HL-60 (cell line): ENCODE measurements at regions not wholly inside any gene's neighbourhood (a gene's known extent, or its start where the extent isn't known, plus 50 kb on each side); places are given as distances from the start of the nearest gene placed in this dataset.
A peak's percentile ranks its signal among the peaks of the same experiment; 100 is the strongest.

Source experiments
- DNase-seq, 2 experiments: peaks; one replicate each; pipeline ENCODE4 v3.0.0-alpha.2; 2010 to 2020; ENCODE audit warnings: low read depth in 1 of 2, low spot score in 1 of 2
- H3K27ac ChIP-seq: fragments of 250-450 bp; sonication (Bioruptor Pico); replicated peaks from 2 replicates; pipeline ENCODE4 v1.5.1; 2020; ENCODE audit warnings: mild to moderate bottlenecking, moderate library complexity
- H3K27me3 ChIP-seq: fragments of 250-450 bp; sonication (Bioruptor Pico); 2 replicates; pipeline ENCODE4 v1.5.1; 2021; ENCODE audit warnings: mild to moderate bottlenecking, moderate library complexity; ENCODE audit not compliant: insufficient read depth, poor library complexity, severe bottlenecking
- H3K4me3 ChIP-seq: replicated peaks from 2 replicates; pipeline ENCODE4 v1.5.1; 2011; ENCODE audit warnings: mild to moderate bottlenecking, control low read depth, low read length; ENCODE audit not compliant: insufficient read depth
- GABPA ChIP-seq: IDR thresholded peaks from 2 replicates; pipeline ENCODE4 v1.6.1; 2012; ENCODE audit warnings: low read depth
- POLR2AphosphoS5 ChIP-seq: IDR thresholded peaks from 2 replicates; pipeline ENCODE4 v1.6.1; 2012; ENCODE audit warnings: low read depth
- SPI1 ChIP-seq: IDR thresholded peaks from 2 replicates; pipeline ENCODE4 v1.6.1; 2012; ENCODE audit warnings: low read depth, mild to moderate bottlenecking, borderline replicate concordance
- TF ChIP-seq, protein P1 (sequence below): IDR thresholded peaks from one replicate; pipeline ENCODE4 v1.5.1; 2011; ENCODE audit warnings: low read length, control low read depth, inconsistent platforms; ENCODE audit not compliant: insufficient read depth
- TF ChIP-seq, protein P2 (sequence below): IDR thresholded peaks from 2 replicates; pipeline ENCODE4 v1.6.1; 2012; ENCODE audit warnings: low read depth; ENCODE audit not compliant: insufficient replicate concordance

DNA sequence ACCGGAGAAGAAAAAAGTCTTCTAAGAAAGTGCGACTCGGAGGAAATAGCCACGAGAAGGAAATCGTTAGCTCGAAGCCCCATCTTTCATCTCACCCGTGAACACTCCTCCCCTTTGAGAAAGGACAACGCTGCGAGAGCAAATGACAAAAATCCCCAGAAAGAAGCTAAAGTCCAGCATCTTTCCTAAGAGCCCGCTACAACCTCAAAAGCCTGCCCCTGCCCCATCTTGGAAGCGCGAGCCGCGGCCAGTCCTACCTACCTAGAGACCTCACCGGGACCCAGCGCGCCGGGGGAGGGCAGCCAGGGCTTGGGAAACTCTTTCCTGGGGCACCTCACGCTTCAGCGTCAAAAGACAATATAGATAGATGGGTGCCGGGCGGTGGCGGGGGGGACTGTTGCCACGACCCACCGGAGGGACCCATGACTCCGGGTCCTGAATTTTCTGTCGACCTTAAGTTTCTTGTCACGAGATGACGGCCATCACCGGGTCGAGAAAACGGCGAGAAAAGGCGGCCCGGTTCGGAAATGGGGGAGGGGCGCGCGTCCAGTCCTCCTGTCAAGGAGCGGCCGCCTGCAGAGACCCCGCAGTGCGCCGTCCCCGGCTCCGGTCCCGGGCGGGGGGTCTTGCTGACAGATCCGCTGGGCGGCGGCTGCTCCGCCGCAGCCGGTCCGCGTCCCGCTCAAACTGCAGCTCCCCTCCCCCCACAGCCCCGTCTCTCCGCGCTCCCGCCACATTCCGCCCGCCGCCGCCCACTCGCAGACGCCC lies 65.9 kb downstream of the KCNRG start:
- H3K4me3 ChIP-seq, result peak overlapping the region; percentile 67
- peak in 1 of 2 experiments; percentile 55 for DNase-seq
- TF ChIP-seq, protein P1, sequence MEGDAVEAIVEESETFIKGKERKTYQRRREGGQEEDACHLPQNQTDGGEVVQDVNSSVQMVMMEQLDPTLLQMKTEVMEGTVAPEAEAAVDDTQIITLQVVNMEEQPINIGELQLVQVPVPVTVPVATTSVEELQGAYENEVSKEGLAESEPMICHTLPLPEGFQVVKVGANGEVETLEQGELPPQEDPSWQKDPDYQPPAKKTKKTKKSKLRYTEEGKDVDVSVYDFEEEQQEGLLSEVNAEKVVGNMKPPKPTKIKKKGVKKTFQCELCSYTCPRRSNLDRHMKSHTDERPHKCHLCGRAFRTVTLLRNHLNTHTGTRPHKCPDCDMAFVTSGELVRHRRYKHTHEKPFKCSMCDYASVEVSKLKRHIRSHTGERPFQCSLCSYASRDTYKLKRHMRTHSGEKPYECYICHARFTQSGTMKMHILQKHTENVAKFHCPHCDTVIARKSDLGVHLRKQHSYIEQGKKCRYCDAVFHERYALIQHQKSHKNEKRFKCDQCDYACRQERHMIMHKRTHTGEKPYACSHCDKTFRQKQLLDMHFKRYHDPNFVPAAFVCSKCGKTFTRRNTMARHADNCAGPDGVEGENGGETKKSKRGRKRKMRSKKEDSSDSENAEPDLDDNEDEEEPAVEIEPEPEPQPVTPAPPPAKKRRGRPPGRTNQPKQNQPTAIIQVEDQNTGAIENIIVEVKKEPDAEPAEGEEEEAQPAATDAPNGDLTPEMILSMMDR, result no peak
- TF ChIP-seq, protein P2, sequence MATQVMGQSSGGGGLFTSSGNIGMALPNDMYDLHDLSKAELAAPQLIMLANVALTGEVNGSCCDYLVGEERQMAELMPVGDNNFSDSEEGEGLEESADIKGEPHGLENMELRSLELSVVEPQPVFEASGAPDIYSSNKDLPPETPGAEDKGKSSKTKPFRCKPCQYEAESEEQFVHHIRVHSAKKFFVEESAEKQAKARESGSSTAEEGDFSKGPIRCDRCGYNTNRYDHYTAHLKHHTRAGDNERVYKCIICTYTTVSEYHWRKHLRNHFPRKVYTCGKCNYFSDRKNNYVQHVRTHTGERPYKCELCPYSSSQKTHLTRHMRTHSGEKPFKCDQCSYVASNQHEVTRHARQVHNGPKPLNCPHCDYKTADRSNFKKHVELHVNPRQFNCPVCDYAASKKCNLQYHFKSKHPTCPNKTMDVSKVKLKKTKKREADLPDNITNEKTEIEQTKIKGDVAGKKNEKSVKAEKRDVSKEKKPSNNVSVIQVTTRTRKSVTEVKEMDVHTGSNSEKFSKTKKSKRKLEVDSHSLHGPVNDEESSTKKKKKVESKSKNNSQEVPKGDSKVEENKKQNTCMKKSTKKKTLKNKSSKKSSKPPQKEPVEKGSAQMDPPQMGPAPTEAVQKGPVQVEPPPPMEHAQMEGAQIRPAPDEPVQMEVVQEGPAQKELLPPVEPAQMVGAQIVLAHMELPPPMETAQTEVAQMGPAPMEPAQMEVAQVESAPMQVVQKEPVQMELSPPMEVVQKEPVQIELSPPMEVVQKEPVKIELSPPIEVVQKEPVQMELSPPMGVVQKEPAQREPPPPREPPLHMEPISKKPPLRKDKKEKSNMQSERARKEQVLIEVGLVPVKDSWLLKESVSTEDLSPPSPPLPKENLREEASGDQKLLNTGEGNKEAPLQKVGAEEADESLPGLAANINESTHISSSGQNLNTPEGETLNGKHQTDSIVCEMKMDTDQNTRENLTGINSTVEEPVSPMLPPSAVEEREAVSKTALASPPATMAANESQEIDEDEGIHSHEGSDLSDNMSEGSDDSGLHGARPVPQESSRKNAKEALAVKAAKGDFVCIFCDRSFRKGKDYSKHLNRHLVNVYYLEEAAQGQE, result no peak
- TF ChIP-seq GABPA, result no peak

DNA sequence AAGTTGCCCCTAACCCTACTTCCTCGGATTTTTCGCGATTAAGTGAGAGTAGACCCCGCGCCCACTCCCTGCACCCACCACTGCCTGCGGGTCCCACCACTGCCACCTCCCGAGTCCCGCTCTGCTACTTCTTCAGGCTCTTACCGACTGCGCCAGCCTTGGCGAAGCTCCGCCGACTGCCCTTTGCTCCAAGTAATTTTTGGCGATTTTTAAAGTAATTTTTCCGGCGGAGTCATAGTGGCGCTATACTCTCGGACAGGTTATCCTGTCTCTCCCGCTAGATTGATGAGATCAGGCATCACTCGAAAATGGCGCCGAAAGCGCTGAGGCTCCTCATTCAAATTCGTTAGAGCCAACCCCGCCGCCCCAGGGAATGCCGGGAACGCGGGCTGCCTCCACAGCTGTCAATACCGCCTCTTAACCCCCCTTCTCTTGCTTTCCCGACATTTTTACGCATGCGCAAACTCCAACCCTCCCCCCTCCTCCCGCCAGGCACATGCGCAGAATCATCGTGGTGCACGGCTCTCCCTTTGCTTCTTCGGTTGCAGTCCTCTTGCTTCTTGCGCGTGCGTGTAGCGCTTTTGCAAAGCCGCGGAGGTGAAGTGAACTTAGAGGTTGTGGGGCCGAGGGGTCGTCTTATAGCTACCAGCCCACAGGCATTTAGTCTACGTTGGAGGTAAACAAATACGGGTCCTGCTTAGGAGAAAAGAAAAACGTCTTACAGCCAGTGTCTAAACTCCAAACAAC lies 66.6 kb downstream of the KCNRG start:
- Histone ChIP-seq H3K27ac (peak overlapping the region; percentile 99), H3K4me3 (peak overlapping the region; percentile 67), H3K27me3 (no peaks in the 10 kb centered on the region)
- peak; percentile 54 for TF ChIP-seq POLR2AphosphoS5
- TF ChIP-seq, protein P1, result no peak
- TF ChIP-seq, protein P2, result peak; percentile 68
- peak; percentile 96 to 99 for DNase-seq

More for the DNA sequence above, 65.9 kb downstream of the KCNRG start:
- Histone ChIP-seq H3K27ac (peak overlapping the region; percentile 99), H3K27me3 (no peaks in the 10 kb centered on the region)

DNA sequence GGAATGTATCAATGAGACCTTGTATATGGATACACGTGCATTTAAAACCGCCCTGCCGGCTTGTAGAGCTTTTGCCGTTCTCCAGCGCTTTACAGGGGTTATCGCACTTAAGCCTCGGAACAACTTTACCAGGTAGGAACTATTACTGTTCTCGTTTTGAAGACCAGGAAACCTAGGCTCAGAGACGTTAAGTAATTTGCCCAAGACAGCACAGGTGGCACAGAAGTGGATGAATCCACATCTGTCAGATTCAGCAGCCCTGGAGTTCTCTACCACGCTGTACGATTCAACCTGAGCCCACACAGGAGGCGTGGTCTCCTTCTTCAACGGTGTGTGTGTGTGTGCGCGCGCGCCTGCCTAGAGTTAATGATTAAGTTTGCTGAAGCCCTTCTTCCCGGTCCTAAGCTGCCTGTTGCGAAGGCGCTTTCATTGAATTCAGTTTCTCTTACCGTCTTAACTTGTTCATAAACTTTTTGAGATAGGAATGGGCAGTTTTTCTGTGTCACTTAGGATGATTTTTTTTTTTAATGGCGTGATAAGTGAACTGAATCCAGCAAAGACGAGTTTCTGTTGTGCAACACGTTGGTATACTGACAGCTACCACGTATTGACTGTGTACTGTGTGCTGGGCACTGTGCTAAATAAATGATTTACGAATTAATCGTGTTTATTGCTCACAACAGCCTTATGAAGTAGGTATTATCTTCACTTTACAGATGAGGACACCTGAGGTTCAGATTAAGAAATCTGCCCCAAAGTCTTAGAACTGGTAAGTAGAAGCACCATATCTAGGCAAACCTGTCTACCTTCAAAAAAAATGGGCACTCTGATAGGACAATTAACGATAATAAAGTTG lies 67.4 kb downstream of the KCNRG start:
- TF ChIP-seq SPI1 (no peak), POLR2AphosphoS5 (peak; percentile 35; the same call in 1 of the 2 replicates), GABPA (no peak)
- TF ChIP-seq, protein P2, result no peak
- TF ChIP-seq, protein P1, result no peak
- H3K4me3 ChIP-seq, result peak overlapping the region; percentile 40
- peak; percentile 80 to 92 for DNase-seq
- no peaks in the 10 kb centered on the region for H3K27me3 ChIP-seq
- H3K27ac ChIP-seq, result peak overlapping the region; percentile 99
